ENCODE measurements at regions not wholly inside any gene's neighbourhood (a gene's known extent, or its start where the extent isn't known, plus 50 kb on each side); places are given as distances from the start of the nearest gene placed in this dataset.

GRCh38 chr7:88450874-88451273, 144.2 kb upstream of the STEAP4 start:
- no peak for TF ChIP-seq EZH2 (IDR thresholded peaks at IDR 0.05; ENCODE audit: insufficient read depth, poor library complexity, severe bottlenecking)
- TF ChIP-seq EZH2phosphoT487 (IDR thresholded peaks at IDR 0.05; ENCODE audit: insufficient read depth, low read depth) = no peak

All from GM23248 (cell line).